Stimulated activated CD4-positive, alpha-beta T cell treated with anti-CD3 and anti-CD28 coated beads, Interleukin-1b, Interleukin-23, amount 100 ng/mL, for 24 hours (primary cell): ENCODE measurements at regions not wholly inside any gene's neighbourhood (a gene's known extent, or its start where the extent isn't known, plus 50 kb on each side); places are given as distances from the start of the nearest gene placed in this dataset.

ENCODE experiments used
- DNase-seq, 4 experiments: peaks; one replicate each; pipeline ENCODE4 v3.0.0-alpha.2; 2020; ENCODE audit warnings: low read depth in 4 of 4, low spot score in 1 of 4

DNA sequence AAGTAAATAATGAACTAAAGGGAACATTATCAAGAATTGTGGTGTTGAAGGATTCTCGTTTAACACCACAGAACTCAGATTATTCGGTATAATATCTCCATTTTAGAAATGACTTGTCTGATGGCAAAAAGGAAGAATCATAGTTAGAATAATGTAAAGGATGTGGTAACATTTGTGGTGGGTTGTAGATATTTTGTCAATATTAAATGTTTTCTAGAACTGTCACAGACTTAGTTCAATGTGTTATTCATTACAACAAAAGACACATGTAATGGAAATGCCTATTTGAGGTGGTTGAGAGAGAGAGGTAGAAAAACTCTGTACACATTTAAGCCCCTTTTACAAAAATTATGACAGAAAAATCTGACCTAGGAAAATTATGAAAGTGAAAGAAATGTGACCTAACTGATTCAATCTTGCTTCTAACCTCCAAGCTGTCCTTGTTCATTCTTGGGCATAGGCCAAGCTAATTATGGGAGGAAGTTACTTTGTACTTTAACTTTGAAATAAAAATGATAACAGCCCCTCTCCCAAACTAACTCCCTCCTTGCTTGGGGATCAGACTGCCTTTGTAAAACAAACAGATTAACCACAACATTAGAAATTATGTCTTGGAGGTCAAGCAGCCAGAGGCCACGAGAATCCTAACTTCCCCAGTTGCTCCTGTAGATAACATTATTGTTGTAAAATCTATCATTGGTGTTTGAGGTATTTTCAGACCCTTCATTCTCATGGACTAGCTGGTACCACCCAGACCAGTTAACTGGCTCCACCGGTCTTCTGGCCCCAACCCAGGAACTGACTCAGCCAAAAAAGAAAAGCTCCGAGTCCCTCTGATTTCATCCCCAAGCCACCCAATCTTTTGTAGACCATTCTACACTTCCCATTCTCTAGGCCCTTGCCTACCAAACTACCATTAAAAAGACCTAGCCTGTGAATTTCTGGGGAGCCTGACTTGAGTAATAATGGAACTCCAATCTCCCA, 1287.8 kb upstream of the CDH8 start:
- DNase-seq, result no peak

- DNase-seq, result no peak
Observed at GRCh38 chr16:63323055-63323454, 1286.8 kb upstream of the CDH8 start.

DNA sequence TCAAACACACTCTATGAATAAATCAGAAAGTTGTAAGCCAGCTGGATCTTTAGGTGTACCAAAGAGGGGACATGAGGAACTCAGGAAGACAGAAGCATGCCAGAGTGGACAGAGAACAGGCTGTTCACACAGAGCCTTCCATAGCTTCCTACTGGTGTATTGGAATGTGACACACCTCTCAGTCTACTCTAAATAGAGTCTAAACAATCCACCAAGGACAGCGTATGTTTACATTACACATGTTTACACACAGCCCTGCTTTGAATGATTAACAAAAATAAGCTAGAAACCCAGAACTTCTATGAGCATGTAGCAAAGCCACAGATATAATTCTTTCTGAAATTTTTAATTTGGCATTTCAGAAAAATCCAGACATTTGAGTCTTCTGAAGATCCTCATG, 1279.0 kb upstream of the CDH8 start:
- no peak for DNase-seq

DNA sequence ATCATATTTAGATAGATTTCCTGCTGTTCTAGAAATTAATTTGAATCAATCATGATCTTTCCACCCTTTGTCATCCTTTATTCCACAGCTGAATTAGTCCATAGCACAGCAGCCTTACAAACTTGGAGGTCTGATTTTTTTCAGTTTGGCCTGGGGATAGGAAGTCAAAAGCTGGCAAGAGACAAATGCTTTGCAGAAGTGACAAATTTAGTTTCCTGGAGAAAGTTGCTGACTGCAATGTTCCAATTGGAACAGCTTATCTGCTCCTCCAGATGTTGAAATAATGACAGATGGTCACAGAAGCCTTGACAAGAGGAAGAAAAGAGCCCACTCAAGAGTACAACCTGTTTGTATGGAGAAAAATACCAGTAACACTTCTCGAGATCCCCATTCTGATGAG, 1276.1 kb upstream of the CDH8 start:
- DNase-seq, result no peak

DNA sequence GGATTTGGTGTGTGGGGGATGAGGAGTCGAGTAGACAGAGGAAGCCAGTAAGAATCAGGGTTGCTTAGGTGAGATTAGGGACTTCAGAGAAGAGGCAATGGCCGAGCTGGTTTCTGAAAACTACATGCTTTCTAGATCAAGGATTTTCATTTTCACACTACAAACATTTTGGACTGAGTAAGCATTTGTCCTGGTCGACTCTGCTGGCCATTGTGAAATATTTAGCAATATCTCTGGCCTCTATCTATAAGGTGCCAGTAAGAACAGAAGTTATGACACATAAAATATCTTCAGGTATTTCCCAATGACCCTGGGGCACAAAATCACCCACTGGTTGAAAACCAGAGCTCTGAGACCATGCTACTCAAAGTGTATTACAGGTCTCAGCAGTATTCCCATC, 1275.1 kb upstream of the CDH8 start:
- DNase-seq, result no peak

DNA sequence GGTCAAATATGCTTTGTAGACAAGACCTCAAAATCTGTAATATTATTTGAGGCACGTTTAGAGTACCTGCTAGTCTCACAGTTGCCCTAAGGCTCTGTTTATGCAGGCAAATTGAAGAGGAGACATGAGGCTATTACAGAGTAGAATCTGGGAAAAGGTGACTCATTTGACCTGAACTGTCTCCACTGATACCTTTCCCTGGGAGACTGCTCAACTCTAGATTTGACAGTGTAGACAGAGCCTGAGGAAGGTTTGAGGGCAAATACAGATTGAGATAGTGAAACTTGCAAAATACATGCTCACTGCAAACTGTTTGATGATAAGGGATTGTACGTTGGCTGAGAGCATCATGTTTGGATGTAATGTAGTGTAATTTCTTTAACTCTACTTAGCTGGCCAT, 1266.6 kb upstream of the CDH8 start:
- DNase-seq, result no peak

DNA sequence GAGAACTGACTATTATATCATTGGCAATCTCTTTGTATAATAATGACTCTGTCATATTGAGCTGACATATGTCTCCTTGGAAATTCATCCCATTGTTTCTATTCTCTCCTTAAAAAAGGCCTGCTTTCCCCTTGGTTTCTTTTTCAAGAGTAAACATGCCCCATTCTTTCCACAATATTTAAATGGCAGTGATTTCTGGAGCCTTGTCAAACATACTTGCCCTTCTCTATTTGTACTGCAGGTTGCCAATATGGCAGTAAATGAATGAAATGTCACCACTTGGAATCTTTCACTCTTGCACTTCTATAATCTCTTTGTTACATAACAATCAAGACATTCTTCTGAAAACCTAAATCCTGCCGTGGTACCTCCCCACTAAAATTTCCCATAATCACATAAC, 1265.1 kb upstream of the CDH8 start:
- no peak for DNase-seq

GRCh38 chr16:63298993-63299392, 1262.8 kb upstream of the CDH8 start:
- no peak for DNase-seq

GRCh38 chr16:63292036-63292435, 1255.8 kb upstream of the CDH8 start:
- DNase-seq, result no peak

DNA sequence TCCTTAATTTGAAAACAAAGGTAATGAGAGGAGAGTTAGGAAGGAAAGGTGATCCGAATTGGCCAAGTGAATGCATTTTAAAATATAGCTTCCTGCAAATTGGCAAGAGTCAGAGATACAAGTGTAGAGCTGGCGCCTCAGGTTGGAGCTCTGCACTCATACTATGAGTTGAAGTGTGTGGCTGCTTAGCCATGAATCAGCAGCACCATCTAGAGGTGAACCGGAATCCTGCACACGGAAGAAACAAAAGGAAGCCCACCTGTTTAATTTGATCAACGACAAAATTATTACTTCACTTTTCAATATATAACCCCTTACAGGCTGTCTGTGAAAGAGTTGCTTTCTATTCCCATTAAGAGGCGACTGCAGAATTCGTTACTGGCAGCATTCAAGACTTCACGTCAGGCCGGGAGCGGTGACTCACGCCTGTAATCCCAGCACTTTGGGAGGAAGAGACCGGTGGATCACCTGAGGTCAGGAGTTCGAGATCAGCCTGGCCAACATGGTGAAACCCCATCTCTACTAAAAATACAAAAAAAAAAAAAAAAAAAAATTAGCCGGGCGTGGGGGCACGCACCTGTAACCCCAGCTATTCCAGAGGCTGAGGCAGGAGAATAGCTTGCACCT, 1253.7 kb upstream of the CDH8 start:
- no peak for DNase-seq

DNA sequence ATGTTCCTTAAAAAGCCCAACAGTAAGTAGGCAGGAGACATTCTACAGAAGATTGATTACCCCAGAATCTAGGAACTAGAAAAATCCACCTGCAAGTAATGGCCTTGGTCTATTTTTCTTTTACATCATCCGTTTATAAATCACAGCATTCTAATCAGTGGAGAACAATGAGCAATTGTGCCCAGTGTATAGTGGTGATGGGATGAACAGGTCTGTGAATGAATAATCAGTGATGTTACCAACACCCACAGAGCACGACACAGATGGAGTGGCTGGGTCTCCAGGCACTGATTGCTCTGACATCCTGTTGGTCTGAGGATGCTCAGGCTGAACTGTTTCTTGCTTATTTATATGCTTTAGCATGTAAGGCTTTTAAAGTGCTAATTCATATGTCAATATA, 1251.2 kb upstream of the CDH8 start:
- DNase-seq, result no peak

DNA sequence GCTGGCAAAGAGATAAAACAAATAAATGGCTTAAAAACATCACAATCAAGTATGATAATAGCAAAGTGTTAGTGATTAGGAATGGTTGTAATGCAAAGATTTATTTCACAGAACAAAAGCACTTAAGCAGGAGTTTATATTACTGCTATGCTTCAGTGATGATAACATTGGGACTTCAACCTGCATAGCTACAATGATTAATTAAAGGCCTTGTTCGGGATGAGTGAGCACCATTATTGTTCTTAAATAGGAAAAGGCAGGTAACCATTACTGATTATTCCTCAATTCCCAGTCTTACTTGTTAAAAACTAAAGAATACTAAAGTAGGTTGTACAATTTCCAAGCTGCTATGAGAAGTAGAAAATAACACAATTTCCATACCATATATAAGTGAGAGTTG, 1247.5 kb upstream of the CDH8 start:
- no peak for DNase-seq

GRCh38 chr16:63244631-63245030, 1208.4 kb upstream of the CDH8 start:
- DNase-seq, result no peak

GRCh38 chr16:63241497-63242028, 1205.3 kb upstream of the CDH8 start:
- no peak for DNase-seq

DNA sequence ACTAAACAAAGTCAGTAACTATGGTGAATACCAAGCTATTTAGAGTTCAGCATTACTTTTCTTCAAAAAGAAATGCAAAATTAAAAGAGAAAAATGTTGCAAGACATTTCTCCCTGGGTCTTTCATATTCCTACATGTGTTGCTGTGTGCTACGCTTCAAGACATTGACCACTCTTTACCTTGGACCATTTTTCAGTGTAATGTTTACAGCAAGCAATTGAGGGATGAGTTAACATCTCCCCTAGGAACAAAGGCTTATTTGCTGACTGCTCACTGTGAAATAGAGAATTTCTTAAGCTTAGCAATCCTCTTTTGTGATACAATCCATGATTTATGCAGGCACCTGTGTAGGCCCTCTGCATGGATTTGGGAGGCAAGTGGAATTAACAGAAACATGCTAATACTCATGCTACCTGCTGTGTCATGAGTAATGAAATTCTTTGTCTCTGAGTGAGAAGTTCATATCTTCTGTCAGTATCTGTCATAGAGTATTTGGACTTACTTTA, 1202.9 kb upstream of the CDH8 start:
- no peak for DNase-seq

DNA sequence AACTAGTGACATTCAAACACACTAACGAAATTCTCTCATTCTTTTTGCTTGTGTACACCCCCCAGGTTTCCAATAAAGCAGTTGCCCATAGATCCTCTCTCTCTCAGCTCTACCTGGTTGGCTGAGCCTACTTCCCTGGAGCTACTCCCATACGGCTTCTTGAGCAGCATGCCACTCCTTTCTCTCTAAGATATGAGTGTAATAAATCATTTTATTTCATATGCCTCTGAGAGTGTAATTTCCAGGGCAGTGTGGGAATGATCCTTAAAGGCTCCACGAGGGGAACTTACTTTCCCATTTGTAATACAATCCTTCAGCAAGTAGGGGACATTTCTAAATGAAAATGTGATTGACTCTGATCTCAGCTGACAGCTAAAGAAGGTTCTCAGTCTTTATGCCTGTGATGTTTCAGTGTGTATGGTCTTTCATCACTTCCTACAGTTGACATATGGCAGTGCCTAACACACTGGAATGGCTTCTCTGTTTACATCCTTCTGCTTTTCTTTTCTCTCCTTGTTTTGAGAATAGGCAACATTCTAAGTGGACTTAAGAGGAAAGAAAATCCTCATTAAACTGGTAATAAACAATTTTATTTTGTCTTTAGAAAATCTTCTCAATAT, 1194.3 kb upstream of the CDH8 start:
- DNase-seq, result no peak

DNA sequence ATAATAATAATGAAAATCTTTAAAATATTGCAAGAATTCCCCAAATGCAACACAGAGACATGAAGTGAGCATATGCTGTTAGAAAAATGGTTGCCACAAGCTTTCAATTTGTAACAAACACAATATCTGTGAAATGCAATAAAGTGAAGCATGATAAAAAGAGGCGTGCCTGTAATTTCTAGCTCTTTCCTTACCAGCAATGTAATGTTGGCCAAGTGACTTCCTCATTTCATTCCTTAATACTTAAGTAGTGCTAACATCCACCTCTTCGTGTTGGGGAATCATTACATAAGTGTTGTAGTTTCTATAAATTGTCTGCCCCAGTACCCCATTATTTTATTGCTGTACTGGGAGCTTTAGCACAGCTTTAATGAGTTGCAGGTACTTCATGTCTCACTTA, 1192.0 kb upstream of the CDH8 start:
- DNase-seq, result no peak

DNA sequence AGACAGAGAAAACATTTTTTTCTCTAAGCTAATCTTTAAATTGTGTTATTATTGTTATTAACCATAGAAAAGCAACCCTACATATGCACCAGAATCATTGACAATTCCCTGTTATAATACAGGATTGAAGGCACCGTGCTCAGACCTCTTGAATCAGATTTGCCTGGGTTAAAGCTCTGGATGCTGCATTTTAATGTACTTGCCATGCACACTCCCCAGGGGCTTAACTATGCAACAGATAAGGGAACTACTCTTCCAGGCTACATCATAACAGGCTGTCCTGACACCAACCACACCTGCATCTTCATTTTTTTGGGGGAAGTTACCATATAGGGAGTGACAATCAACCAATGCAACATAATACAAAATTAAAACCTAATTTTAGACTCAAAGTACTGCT, 1187.6 kb upstream of the CDH8 start:
- no peak for DNase-seq

- DNase-seq, result no peak
Observed at GRCh38 chr16:63216696-63217423, 1180.6 kb upstream of the CDH8 start.

- DNase-seq, result no peak
Observed at GRCh38 chr16:63201851-63202250, 1165.6 kb upstream of the CDH8 start.

GRCh38 chr16:63200940-63201339, 1164.7 kb upstream of the CDH8 start:
- no peak for DNase-seq
